ENCODE measurements at regions not wholly inside any gene's neighbourhood (a gene's known extent, or its start where the extent isn't known, plus 50 kb on each side); places are given as distances from the start of the nearest gene placed in this dataset.

GRCh38 chr7:101701153-101701794 is 72.2 kb upstream of the MYL10 start:
- ChIA-PET POLR2A (ENCODE audit: low non-redundant PET) (no interaction called here), CTCF (interaction anchor here (0.6 kb wide), 1 partner anchor 671 kb away, joined by 4 read pairs; no protein-coding TSS in a partner anchor)
- no peaks in the 10 kb centered on the region for H3K27me3 ChIP-seq (replicated peaks; ENCODE audit: insufficient read depth, low read depth, low read length, poor library complexity)
- H3K4me1 ChIP-seq (ENCODE audit: insufficient read depth, low read length, poor library complexity, severe bottlenecking): no peaks in the 10 kb centered on the region
- H3K36me3 ChIP-seq (ENCODE audit: insufficient read depth, low read length, poor library complexity, severe bottlenecking): no peaks in the 10 kb centered on the region
- BruUV-seq (replicated peaks): no TSS peak
- H3K9me3 ChIP-seq (ENCODE audit: low read depth, low read length, poor library complexity, severe bottlenecking): no peaks in the 10 kb centered on the region
- DNase-seq (ENCODE audit: low spot score): no peak
- TF ChIP-seq CTCF (conservative IDR thresholded peaks at IDR 0.05; ENCODE audit: low read depth, low read length): no peak
- TF ChIP-seq EZH2 (IDR thresholded peaks at IDR 0.05; ENCODE audit: borderline replicate concordance, low read depth, low read length, poor library complexity, severe bottlenecking): no peak
- no peak overlapping the region for H3K4me3 ChIP-seq (ENCODE audit: low read depth, low read length, poor library complexity, severe bottlenecking)
- intact Hi-C loops (cut with micrococcal nuclease; ENCODE audit: unreplicated experiment): no loop called here
- H3K27ac ChIP-seq (ENCODE audit: low read depth, low read length, poor library complexity, severe bottlenecking): no peak overlapping the region

GRCh38 chr7:101702362-101702850 is 73.3 kb upstream of the MYL10 start:
- intact Hi-C loops (cut with micrococcal nuclease; ENCODE audit: unreplicated experiment): no loop called here
- no TSS peak for BruUV-seq (replicated peaks)
- peak; percentile 29 for DNase-seq (ENCODE audit: low spot score)
- Histone ChIP-seq H3K27me3 (replicated peaks; ENCODE audit: insufficient read depth, low read depth, low read length, poor library complexity) (no peaks in the 10 kb centered on the region), H3K27ac (ENCODE audit: low read depth, low read length, poor library complexity, severe bottlenecking) (no peak overlapping the region), H3K36me3 (ENCODE audit: insufficient read depth, low read length, poor library complexity, severe bottlenecking) (no peaks in the 10 kb centered on the region), H3K4me3 (ENCODE audit: low read depth, low read length, poor library complexity, severe bottlenecking) (no peak overlapping the region), H3K9me3 (ENCODE audit: low read depth, low read length, poor library complexity, severe bottlenecking) (no peaks in the 10 kb centered on the region), H3K4me1 (ENCODE audit: insufficient read depth, low read length, poor library complexity, severe bottlenecking) (no peaks in the 10 kb centered on the region)
- CTCF ChIA-PET: interaction anchor here (0.7 kb wide), 1 partner anchor 36 kb away, joined by 3 read pairs; no protein-coding TSS in a partner anchor
- TF ChIP-seq EZH2 (IDR thresholded peaks at IDR 0.05; ENCODE audit: borderline replicate concordance, low read depth, low read length, poor library complexity, severe bottlenecking) (no peak), CTCF (conservative IDR thresholded peaks at IDR 0.05; ENCODE audit: low read depth, low read length) (0 out of 2 replicates have a peak, but pooled peaks have one; percentile 8)
- POLR2A ChIA-PET (ENCODE audit: low non-redundant PET): no interaction called here

- TF ChIP-seq CTCF (conservative IDR thresholded peaks at IDR 0.05; ENCODE audit: low read depth, low read length) (no peak), EZH2 (IDR thresholded peaks at IDR 0.05; ENCODE audit: borderline replicate concordance, low read depth, low read length, poor library complexity, severe bottlenecking) (no peak)
- no TSS peak for BruUV-seq (replicated peaks)
These were observed 76.2 kb upstream of the MYL10 start for GRCh38 chr7:101705331-101705730.

More at GRCh38 chr7:101705331-101705730, 76.2 kb upstream of the MYL10 start:
- Histone ChIP-seq H3K27ac (ENCODE audit: low read depth, low read length, poor library complexity, severe bottlenecking) (no peak overlapping the region), H3K36me3 (ENCODE audit: insufficient read depth, low read length, poor library complexity, severe bottlenecking) (no peaks in the 10 kb centered on the region), H3K9me3 (ENCODE audit: low read depth, low read length, poor library complexity, severe bottlenecking) (no peaks in the 10 kb centered on the region), H3K4me1 (ENCODE audit: insufficient read depth, low read length, poor library complexity, severe bottlenecking) (no peaks in the 10 kb centered on the region), H3K4me3 (ENCODE audit: low read depth, low read length, poor library complexity, severe bottlenecking) (no peak overlapping the region), H3K27me3 (replicated peaks; ENCODE audit: insufficient read depth, low read depth, low read length, poor library complexity) (no peaks in the 10 kb centered on the region)
- intact Hi-C loops (cut with micrococcal nuclease; ENCODE audit: unreplicated experiment): no loop called here
- ChIA-PET POLR2A (ENCODE audit: low non-redundant PET) (no interaction called here), CTCF (no interaction called here)
- DNase-seq (ENCODE audit: low spot score): no peak

Data from A673 (cell line).